ENCODE measurements at regions not wholly inside any gene's neighbourhood (a gene's known extent, or its start where the extent isn't known, plus 50 kb on each side); places are given as distances from the start of the nearest gene placed in this dataset.

- CTCF ChIA-PET = interaction anchor here (1.8 kb wide), 1 partner anchor 9 kb away, joined by 7 read pairs; no protein-coding TSS in a partner anchor
- H4K20me1 ChIP-seq (ENCODE audit: insufficient read depth, low read length) = no peaks in the 10 kb centered on the region
- H4K8ac ChIP-seq (ENCODE audit: low read depth in 2 of 2, low read length in 2 of 2) = no peak overlapping the region
- peak overlapping the region; percentile 59 for H2AK9ac ChIP-seq (replicated peaks; ENCODE audit: low read depth, low read length, poor library complexity)
- H3K18ac ChIP-seq (ENCODE audit: low read depth, low read length) = no peak overlapping the region
- no peaks in the 10 kb centered on the region for H3K9me3 ChIP-seq (ENCODE audit: control insufficient read depth, insufficient read depth, low read length)
- dilution Hi-C loops (cut with HindIII; ENCODE audit: low sequenced_read_pairs, unreplicated experiment) = no loop called here
- H3K79me1 ChIP-seq (ENCODE audit: low read depth in 1 of 2, low read length in 2 of 2) = no peaks in the 10 kb centered on the region
- peak overlapping the region; percentile 14; the same call in 1 of the 2 replicates for H3K14ac ChIP-seq (replicated peaks; ENCODE audit: low read depth, low read length)
- no peaks in the 10 kb centered on the region for H3K27me3 ChIP-seq (ENCODE audit: control insufficient read depth, insufficient read depth, low read length)
- no peak overlapping the region for H4K5ac ChIP-seq (ENCODE audit: low read depth, low read length)
- no peaks in the 10 kb centered on the region for H3K36me3 ChIP-seq (ENCODE audit: control insufficient read depth, insufficient read depth, low read length)
- H3K23ac ChIP-seq (ENCODE audit: low read depth, low read length) = no peak overlapping the region
- peak overlapping the region; percentile 58 for H3K4ac ChIP-seq (ENCODE audit: low read depth, low read length)
- TF ChIP-seq CEBPB (IDR thresholded peaks at IDR 0.05; ENCODE audit: low read depth, low read length) (no peak), FOS (IDR thresholded peaks at IDR 0.05; ENCODE audit: low read depth, low read length) (no peak), SMC3 (IDR thresholded peaks at IDR 0.05; ENCODE audit: low read depth, low read length) (0 out of 2 replicates have a peak, but pooled peaks have one; percentile 10), RAD21 (IDR thresholded peaks at IDR 0.05; ENCODE audit: low read length) (peak; percentile 32)
- TF ChIP-seq, protein P1, sequence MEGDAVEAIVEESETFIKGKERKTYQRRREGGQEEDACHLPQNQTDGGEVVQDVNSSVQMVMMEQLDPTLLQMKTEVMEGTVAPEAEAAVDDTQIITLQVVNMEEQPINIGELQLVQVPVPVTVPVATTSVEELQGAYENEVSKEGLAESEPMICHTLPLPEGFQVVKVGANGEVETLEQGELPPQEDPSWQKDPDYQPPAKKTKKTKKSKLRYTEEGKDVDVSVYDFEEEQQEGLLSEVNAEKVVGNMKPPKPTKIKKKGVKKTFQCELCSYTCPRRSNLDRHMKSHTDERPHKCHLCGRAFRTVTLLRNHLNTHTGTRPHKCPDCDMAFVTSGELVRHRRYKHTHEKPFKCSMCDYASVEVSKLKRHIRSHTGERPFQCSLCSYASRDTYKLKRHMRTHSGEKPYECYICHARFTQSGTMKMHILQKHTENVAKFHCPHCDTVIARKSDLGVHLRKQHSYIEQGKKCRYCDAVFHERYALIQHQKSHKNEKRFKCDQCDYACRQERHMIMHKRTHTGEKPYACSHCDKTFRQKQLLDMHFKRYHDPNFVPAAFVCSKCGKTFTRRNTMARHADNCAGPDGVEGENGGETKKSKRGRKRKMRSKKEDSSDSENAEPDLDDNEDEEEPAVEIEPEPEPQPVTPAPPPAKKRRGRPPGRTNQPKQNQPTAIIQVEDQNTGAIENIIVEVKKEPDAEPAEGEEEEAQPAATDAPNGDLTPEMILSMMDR (conservative IDR thresholded peaks at IDR 0.05; ENCODE audit: low read depth, low read length) = peak; percentile 36
- BruUV-seq (replicated peaks) = no TSS peak
- no peak overlapping the region for H2BK15ac ChIP-seq (ENCODE audit: low read depth, low read length)
- POLR2A ChIA-PET (ENCODE audit: unreplicated experiment) = no interaction called here
- peaks cover 3% of the 10 kb centered on the region; the same call in 1 of the 2 replicates for H3K9me1 ChIP-seq (ENCODE audit: insufficient read depth, low read length)
- peak overlapping the region; percentile 58; the same call in 1 of the 2 replicates for H2BK120ac ChIP-seq (ENCODE audit: low read depth, low read length)
- ATAC-seq (ENCODE audit: low read depth) (peak; percentile 76), DNase-seq (peak; percentile 35)
- peak overlapping the region; percentile 17; the same call in 1 of the 2 replicates for H2BK20ac ChIP-seq (ENCODE audit: low read depth, low read length)
- H3K9ac ChIP-seq (ENCODE audit: low read depth, low read length) = no peak overlapping the region
- no peak overlapping the region for H2BK5ac ChIP-seq (ENCODE audit: low read depth, low read length, poor library complexity, severe bottlenecking)
- 83% methylated on average over 3 of the region's 4 CpGs; no CpG with 5 or more reads in 1 of the 2 experiments for WGBS, 2 experiments (ENCODE audit: extremely low coverage in 2 of 2, insufficient read length in 1 of 2)
- H3K4me1 ChIP-seq (ENCODE audit: control insufficient read depth, insufficient read depth, low read length) = 0 out of 2 replicates have a peak, but pooled peaks cover 1% of the 10 kb centered on the region
- intact Hi-C loops (cut with micrococcal nuclease) = no loop called here
- no peak overlapping the region for H3K4me3 ChIP-seq (ENCODE audit: insufficient read depth, low read depth, low read length)
- H2AK5ac ChIP-seq (ENCODE audit: low read depth, low read length) = peak overlapping the region; percentile 51; the same call in 1 of the 2 replicates
- in situ Hi-C loops (cut with MboI; ENCODE audit: low sequenced_read_pairs) = no loop called here
- H3K4me2 ChIP-seq (ENCODE audit: low read depth, low read length) = no peak overlapping the region
- no peak overlapping the region for H4K91ac ChIP-seq (ENCODE audit: insufficient read depth, low read depth, low read length)
- H2AFZ ChIP-seq (replicated peaks; ENCODE audit: low read length, poor library complexity) = peak overlapping the region; percentile 81
- H3K27ac ChIP-seq (ENCODE audit: insufficient read depth, low read length) = no peak overlapping the region
- no peak overlapping the region for H3K56ac ChIP-seq (ENCODE audit: extremely low read depth, insufficient read depth, low read length)
Measured at GRCh38 chr11:112355726-112356125, 95.1 kb upstream of the PLET1 start.
